Nucleus accumbens (tissue), 56 donors: ENCODE measurements at regions not wholly inside any gene's neighbourhood (a gene's known extent, or its start where the extent isn't known, plus 50 kb on each side); places are given as distances from the start of the nearest gene placed in this dataset.
"Not testable (repeated sequence)": the region's sequence is repeated elsewhere in the genome, so short reads cannot be mapped to it uniquely, and the experiment has no call there.

Source experiments
- DNase-seq, 56 donors: peaks; one replicate each; lab custom pipeline; 2025; lab: John Stamatoyannopoulos, UW

DNA sequence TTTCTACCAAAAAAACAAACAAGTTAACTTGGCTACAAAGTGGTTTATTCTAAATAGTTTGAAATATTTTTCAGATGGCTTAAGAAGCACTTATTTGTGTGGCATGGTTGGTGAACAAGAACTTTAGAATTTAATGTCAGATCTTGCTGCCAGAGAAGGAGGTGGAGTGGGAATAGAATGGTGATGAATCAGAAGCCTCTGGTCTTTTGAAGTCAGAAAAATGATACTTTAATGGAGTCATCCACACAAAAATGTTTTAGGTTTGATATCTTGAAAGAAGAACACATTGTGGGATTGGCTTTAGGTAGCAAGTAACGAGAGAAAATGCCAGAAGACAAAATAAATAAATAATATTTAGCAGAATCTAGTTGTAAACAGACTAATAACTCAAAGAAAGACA, 243.1 kb upstream of the FANCL start:
- DNase-seq, result no peak

GRCh38 chr2:58483307-58483706, 242.2 kb upstream of the FANCL start:
- no peak for DNase-seq

DNA sequence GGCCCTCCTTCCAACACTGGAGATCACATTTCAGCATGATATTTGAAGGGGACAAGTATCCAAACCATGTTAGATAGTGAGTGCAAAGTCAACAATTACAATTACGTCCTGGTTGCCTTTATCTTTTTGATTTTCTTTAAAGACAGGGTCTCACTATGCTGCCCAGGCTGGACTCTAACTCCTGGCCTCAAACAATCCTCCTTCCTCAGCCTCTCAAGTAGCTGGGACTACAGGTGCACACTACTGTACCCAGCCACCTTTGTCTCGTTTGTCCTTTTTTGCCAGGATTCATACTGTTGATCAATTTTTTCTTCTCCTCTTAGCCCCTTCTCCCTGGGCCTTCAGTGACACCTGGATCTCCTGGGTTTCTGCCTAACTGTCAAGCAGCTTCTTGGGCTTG, 240.5 kb upstream of the FANCL start:
- no peak for DNase-seq

GRCh38 chr2:58480141-58480540, 239.0 kb upstream of the FANCL start:
- no peak for DNase-seq

GRCh38 chr2:58479535-58480140, 238.5 kb upstream of the FANCL start:
- no peak for DNase-seq

DNA sequence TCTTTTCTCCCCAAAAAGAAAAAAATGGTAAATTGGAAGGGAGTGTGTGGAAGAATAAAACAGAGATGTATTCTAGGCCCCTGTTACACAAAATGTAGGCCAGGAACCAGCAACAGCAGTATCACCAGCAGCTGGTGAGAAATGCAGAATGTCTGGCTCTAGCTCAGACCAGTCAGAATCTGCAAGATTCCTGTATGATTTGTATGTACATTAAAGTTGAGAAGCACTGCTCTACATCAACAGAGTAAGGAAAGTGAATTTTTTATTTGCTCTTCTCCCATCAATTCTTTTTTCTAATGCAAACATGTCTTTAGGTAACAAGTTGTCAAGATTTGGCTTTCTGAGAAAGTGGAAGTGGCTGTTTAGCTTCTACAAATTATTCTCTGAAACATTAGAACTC, 235.4 kb upstream of the FANCL start:
- DNase-seq, result no peak

DNA sequence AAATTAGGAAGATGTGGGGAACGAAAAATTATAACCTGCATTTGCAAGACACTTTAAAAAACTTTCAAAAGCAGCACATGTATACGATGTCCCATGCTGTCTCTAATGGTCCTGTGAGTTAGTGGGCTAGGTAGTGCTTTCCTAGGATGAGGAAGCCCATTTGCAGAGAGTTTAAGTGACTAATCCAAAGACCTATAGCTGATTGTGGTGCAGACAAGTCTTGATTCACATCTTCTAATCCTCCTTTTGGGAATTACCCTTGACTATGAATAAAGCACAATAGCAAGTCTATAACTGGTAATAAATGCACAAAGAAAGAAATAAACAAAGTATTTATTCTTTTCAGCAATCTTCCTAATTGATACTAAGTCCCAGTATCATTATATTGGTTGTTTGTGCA, 234.6 kb upstream of the FANCL start:
- no peak for DNase-seq

DNA sequence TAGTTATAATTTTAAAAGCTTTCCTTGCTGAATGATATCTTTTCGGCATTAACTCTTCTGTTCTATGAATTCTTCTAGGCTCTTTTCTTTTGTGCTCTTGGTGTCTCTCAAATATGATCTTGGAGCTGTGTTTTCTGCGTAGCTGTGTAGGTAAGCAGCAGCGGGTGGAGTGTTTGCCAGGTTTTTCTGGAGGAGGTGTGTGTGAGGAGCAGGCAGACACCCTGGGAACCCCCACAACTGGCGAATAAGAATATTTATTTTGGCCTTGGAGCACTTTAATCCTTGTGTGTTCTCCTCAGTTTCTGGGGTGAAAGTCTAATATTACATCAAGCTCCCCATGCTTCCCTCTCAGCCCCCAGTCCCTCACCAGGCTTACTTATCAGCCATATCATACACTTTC, 232.0 kb upstream of the FANCL start:
- DNase-seq, result no peak

- DNase-seq, result no peak
Measured at GRCh38 chr2:58466804-58467203, 225.7 kb upstream of the FANCL start.

- not testable (repeated sequence) for DNase-seq
Measured at GRCh38 chr2:58466021-58466420, 224.9 kb upstream of the FANCL start.

GRCh38 chr2:58460670-58461069, 219.5 kb upstream of the FANCL start:
- no peak for DNase-seq

- DNase-seq, result peak in 19 of 56 donors; percentile 4 to 66 (median 14)
Measured at GRCh38 chr2:58449286-58450010, 208.3 kb upstream of the FANCL start.

DNA sequence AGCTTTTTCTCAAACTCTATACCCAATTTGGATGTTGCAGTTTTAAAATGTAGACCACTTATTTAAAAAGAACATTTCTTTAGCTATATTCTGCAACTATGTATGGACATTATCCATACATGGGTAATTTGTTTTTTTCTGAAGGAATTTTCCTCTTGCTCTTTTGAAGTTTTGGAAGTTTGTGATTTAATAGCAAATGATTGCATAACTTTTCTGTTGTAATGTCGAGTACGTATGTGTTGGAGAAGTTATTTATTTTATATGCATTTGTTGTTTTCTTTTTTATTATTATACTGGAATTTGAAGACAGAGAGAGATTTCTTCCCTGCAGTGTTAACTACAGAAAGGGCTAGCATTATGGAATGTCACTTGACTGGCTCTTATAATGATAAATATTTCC, 207.7 kb upstream of the FANCL start:
- DNase-seq, result no peak

DNA sequence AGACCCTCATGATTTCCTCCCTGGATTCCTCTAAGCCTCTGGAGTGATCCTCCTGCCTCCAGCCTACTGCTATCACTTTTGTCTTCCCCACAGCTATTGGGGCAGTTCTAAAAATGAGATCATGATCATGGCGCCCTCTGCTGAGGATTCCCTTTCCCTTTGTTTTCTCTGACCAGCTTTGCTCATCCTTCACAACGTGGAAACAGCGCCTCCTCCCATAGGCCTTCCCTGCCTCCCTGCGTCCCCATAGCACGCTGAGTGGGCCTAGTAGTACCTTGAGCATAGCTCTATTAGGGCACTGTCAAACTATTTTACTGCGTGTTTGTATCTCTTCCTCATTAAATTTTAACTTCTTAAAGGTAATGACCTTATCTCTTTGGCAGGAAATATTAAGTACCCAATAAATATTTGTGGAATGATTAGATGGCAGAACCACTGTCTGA, 207.0 kb upstream of the FANCL start:
- DNase-seq, result peak in 53 of 56 donors; percentile 13 to 90 (median 67)

- DNase-seq, result no peak
Measured at GRCh38 chr2:58447586-58447985, 206.5 kb upstream of the FANCL start.

GRCh38 chr2:58441643-58442042, 200.5 kb upstream of the FANCL start:
- DNase-seq, result no peak

GRCh38 chr2:58436872-58437271, 195.7 kb upstream of the FANCL start:
- no peak for DNase-seq

- DNase-seq, result no peak
Measured at GRCh38 chr2:58435246-58435645, 194.1 kb upstream of the FANCL start.

- no peak for DNase-seq
Measured at GRCh38 chr2:58434692-58435091, 193.6 kb upstream of the FANCL start.

DNA sequence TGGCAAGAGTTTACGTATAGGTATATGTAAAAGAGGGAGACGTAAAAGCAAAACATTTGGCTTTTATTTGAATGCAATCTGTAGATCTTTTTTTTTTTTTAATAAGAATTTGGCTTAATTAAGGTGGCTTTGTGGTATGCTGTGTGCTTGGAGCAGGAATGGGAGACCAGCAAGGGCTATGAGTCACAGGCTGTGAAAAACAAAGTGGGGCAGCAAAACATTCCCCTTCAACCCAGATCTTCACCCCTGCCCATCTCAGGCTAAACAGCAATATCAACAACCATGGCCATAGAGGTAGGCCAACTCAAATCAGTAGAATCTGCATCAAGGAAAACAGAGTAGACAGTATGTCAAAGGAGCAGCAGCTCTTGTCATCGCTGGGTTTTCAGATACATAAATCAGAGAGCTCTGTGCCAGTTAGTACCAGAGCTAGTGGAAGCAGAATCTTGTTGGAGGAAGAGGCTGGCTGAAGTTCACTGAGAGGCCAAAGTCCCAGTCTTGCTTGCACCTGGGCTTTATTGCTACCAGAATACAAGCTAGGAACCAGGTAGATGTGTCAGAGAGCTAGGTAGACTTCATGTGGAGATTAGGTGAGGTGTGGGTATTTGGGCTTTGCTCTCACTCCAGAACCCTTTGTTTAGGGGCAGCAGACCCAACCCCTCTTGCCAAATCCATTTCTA, 191.5 kb upstream of the FANCL start:
- peak in 1 of 56 donors; percentile 33 for DNase-seq

GRCh38 chr2:58429014-58429875, 188.1 kb upstream of the FANCL start:
- DNase-seq, result peak in 33 of 56 donors; percentile 6 to 84 (median 47)
